Upper lobe of left lung (tissue), 6 donors: ENCODE measurements at regions not wholly inside any gene's neighbourhood (a gene's known extent, or its start where the extent isn't known, plus 50 kb on each side); places are given as distances from the start of the nearest gene placed in this dataset.

ENCODE experiments used
- ATAC-seq, 2 donors: fragments of 200-7000 bp; cut with Tn5 transposase; one replicate each; pipeline ENCODE4 v1.9.1; 2022; ENCODE audit warnings: mild to moderate bottlenecking in 2 of 2, moderate library complexity in 2 of 2; ENCODE audit not compliant: low FRiP score in 2 of 2
- DNase-seq, 2 donors: peaks; one replicate each; pipeline ENCODE4 v3.0.0-alpha.2; 2019 to 2020
- H3K27ac ChIP-seq, 4 donors: fragments of 200-600 bp; sonication (generic); one replicate each; pipeline ENCODE4 v1.5.1; 2016 to 2019
- H3K27me3 ChIP-seq, 4 donors: fragments of 200-600 bp; sonication (generic); one replicate each; pipeline ENCODE4 v1.5.1; 2017 to 2019
- H3K36me3 ChIP-seq, 4 donors: fragments of 200-600 bp; sonication (generic); one replicate each; pipeline ENCODE4 v1.5.1; 2016 to 2019
- H3K4me1 ChIP-seq, 4 donors: fragments of 200-600 bp; sonication (generic); one replicate each; pipeline ENCODE4 v1.5.1; 2018 to 2019
- H3K4me3 ChIP-seq, 4 donors: fragments of 200-600 bp; sonication (generic); one replicate each; pipeline ENCODE4 v1.5.1; 2017 to 2019; ENCODE audit warnings: mild to moderate bottlenecking in 2 of 4, moderate library complexity in 1 of 4
- H3K9me3 ChIP-seq, 4 donors: fragments of 200-600 bp; sonication (generic); one replicate each; pipeline ENCODE4 v1.5.1; 2018 to 2019
- EP300 ChIP-seq, 4 donors: sonication (generic); formaldehyde crosslinking; IDR thresholded peaks; one replicate each; pipeline ENCODE4 v1.5.1; 2017; ENCODE audit warnings: antibody characterized with exemption in 4 of 4, control low read depth in 2 of 4
- POLR2A ChIP-seq, 4 donors: fragments of 450-650 bp; IDR thresholded peaks; one replicate each; pipeline ENCODE4 v1.5.1; 2016 to 2017; ENCODE audit warnings: antibody characterized with exemption in 4 of 4, mild to moderate bottlenecking in 2 of 4
- POLR2AphosphoS5 ChIP-seq, 2 donors: sonication (generic); formaldehyde crosslinking; IDR thresholded peaks; one replicate each; pipeline ENCODE4 v1.5.1; 2017; ENCODE audit warnings: antibody characterized with exemption in 2 of 2
- WGBS, 2 donors: methylation state at CpG; one replicate each; pipeline ENCODE4 v1.1.5; 2017 to 2018; 5-methylcytosine and 5-hydroxymethylcytosine counted together
- TF ChIP-seq, protein P1 (sequence below), 6 experiments: fragments of 450-650 bp in 4 of 6; fragments of 200-600 bp in 2 of 6; sonication (generic) in 2 of 6; IDR thresholded peaks; one replicate each; pipeline ENCODE4 v1.5.1; 2016 to 2019; ENCODE audit warnings: antibody characterized with exemption in 6 of 6
- donor health status: DM: no; HTN: no; CAD: no; lungs with moderate emphysema.
- donor health status: DM: no; HTN: yes; CAD: no; lungs with severe emphysema.

GRCh38 chrX:95823796-95824195 lies 860.8 kb upstream of the DIAPH2 start:
- no peak for DNase-seq
- no peaks in the 10 kb centered on the region for H3K9me3 ChIP-seq
- no peak overlapping the region for H3K27ac ChIP-seq
- H3K4me1 ChIP-seq = no peaks in the 10 kb centered on the region
- H3K27me3 ChIP-seq = no peaks in the 10 kb centered on the region
- 81 to 92% methylated on average over 1 of the region's 1 CpG for WGBS, 2 donors
- H3K4me3 ChIP-seq = no peak overlapping the region
- H3K36me3 ChIP-seq = no peaks in the 10 kb centered on the region
- ATAC-seq = no peak
- no peak for TF ChIP-seq POLR2A (IDR thresholded peaks at IDR 0.05)
- TF ChIP-seq EP300 (IDR thresholded peaks at IDR 0.05) = no peak
- no peak for TF ChIP-seq POLR2AphosphoS5 (IDR thresholded peaks at IDR 0.05)
- TF ChIP-seq, protein P1, sequence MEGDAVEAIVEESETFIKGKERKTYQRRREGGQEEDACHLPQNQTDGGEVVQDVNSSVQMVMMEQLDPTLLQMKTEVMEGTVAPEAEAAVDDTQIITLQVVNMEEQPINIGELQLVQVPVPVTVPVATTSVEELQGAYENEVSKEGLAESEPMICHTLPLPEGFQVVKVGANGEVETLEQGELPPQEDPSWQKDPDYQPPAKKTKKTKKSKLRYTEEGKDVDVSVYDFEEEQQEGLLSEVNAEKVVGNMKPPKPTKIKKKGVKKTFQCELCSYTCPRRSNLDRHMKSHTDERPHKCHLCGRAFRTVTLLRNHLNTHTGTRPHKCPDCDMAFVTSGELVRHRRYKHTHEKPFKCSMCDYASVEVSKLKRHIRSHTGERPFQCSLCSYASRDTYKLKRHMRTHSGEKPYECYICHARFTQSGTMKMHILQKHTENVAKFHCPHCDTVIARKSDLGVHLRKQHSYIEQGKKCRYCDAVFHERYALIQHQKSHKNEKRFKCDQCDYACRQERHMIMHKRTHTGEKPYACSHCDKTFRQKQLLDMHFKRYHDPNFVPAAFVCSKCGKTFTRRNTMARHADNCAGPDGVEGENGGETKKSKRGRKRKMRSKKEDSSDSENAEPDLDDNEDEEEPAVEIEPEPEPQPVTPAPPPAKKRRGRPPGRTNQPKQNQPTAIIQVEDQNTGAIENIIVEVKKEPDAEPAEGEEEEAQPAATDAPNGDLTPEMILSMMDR (IDR thresholded peaks at IDR 0.05) = no peak

DNA sequence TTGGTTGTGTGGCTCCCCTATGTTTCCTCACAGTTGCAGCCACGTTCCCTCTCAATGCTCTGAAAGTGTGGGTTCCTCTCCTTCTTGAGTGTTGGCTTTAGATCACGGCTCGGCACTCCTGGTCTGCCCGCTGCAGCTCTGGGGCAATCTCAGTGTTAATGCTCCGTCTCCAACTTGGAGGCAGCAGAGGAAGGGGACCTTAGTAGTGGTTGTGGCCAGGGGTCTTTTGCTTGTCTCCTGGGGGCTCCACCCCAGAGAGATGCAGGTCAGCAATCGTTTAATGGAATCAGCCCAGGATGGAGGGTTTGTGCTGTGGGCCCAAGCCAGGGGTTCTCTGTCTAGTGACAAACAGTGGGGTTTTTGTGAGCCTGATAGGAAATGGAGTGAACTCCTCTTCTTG lies 849.4 kb upstream of the DIAPH2 start:
- no peak for DNase-seq
- Histone ChIP-seq H3K4me1 (no peaks in the 10 kb centered on the region), H3K9me3 (no peaks in the 10 kb centered on the region), H3K27ac (no peak overlapping the region), H3K27me3 (no peaks in the 10 kb centered on the region), H3K4me3 (no peak overlapping the region), H3K36me3 (no peaks in the 10 kb centered on the region)
- no peak for TF ChIP-seq POLR2AphosphoS5 (IDR thresholded peaks at IDR 0.05)
- TF ChIP-seq POLR2A (IDR thresholded peaks at IDR 0.05) = no peak
- TF ChIP-seq EP300 (IDR thresholded peaks at IDR 0.05) = no peak
- TF ChIP-seq, protein P1 (IDR thresholded peaks at IDR 0.05) = no peak
- 71 to 88% methylated on average over 1 to 6 of the region's 6 CpGs for WGBS, 2 donors
- ATAC-seq = no peak

- Histone ChIP-seq H3K9me3 (no peaks in the 10 kb centered on the region), H3K4me1 (no peaks in the 10 kb centered on the region), H3K27ac (no peak overlapping the region), H3K27me3 (no peaks in the 10 kb centered on the region), H3K36me3 (no peaks in the 10 kb centered on the region), H3K4me3 (no peak overlapping the region)
- TF ChIP-seq, protein P1 (IDR thresholded peaks at IDR 0.05) = no peak
- TF ChIP-seq POLR2A (IDR thresholded peaks at IDR 0.05) = no peak
- TF ChIP-seq EP300 (IDR thresholded peaks at IDR 0.05) = no peak
- 100% methylated on average over 1 of the region's 1 CpG; no CpG with 5 or more reads in 1 of the 2 donors for WGBS, 2 donors
- ATAC-seq (no peak), DNase-seq (no peak)
Observed at GRCh38 chrX:95836517-95836916, 848.1 kb upstream of the DIAPH2 start.

GRCh38 chrX:95841863-95842262 lies 842.8 kb upstream of the DIAPH2 start:
- Histone ChIP-seq H3K27ac (no peak overlapping the region), H3K9me3 (no peaks in the 10 kb centered on the region), H3K36me3 (no peaks in the 10 kb centered on the region), H3K4me3 (no peak overlapping the region), H3K4me1 (no peaks in the 10 kb centered on the region), H3K27me3 (no peaks in the 10 kb centered on the region)
- DNase-seq (no peak), ATAC-seq (no peak)
- TF ChIP-seq EP300 (IDR thresholded peaks at IDR 0.05) = no peak
- no peak for TF ChIP-seq POLR2A (IDR thresholded peaks at IDR 0.05)
- TF ChIP-seq POLR2AphosphoS5 (IDR thresholded peaks at IDR 0.05) = no peak
- TF ChIP-seq, protein P1 (IDR thresholded peaks at IDR 0.05) = no peak

DNA sequence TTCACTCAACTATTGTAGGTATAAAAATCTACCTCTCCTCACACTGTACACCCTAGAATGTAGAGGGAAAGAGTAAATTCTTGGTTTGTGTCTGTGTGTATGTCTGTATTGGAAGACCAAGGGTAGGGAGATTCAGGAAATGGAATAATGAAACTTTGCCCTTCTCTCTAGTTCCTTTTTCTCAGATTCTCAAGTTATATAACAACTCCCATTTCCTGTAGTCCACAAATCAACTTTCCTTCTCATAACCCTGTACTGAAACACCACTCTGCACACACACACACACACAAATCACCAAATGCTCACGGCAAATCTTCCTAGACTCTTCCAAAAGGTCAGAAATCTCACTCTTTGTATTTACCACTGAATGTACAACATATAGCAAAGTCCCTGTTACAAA lies 824.5 kb upstream of the DIAPH2 start:
- WGBS, 2 donors = 81 to 87% methylated on average over 1 of the region's 1 CpG
- H3K4me1 ChIP-seq = no peaks in the 10 kb centered on the region
- H3K27ac ChIP-seq = no peak overlapping the region
- TF ChIP-seq POLR2AphosphoS5 (IDR thresholded peaks at IDR 0.05) (no peak), POLR2A (IDR thresholded peaks at IDR 0.05) (no peak), EP300 (IDR thresholded peaks at IDR 0.05) (no peak)
- TF ChIP-seq, protein P1 (IDR thresholded peaks at IDR 0.05) = no peak
- H3K4me3 ChIP-seq = no peak overlapping the region
- DNase-seq = no peak
- no peaks in the 10 kb centered on the region for H3K27me3 ChIP-seq
- ATAC-seq = no peak
- no peaks in the 10 kb centered on the region for H3K36me3 ChIP-seq
- H3K9me3 ChIP-seq = peaks cover 0 to 3% (median 0%) of the 10 kb centered on the region in 4 donors
